Kidney (tissue), 13 donors: ENCODE measurements at regions not wholly inside any gene's neighbourhood (a gene's known extent, or its start where the extent isn't known, plus 50 kb on each side); places are given as distances from the start of the nearest gene placed in this dataset.

Experiments used
- DNase-seq, 5 donors: peaks; one replicate each; pipeline ENCODE4 v3.0.0-alpha.2; 2013 to 2020
- FAIRE-seq: peaks from 2 replicates; lab custom pipeline; 2012; peaks lifted over from hg19 to GRCh38; lab: Jason Lieb, UNC
- H3K27ac ChIP-seq, 2 donors: one replicate each; pipeline ENCODE4 v1.7.0; 2013; ENCODE audit warnings: low read depth in 2 of 2, low read length in 2 of 2, inconsistent platforms in 1 of 2
- H3K27me3 ChIP-seq: one replicate; pipeline ENCODE4 v1.7.1; 2013; ENCODE audit warnings: low read length, inconsistent platforms; ENCODE audit not compliant: control insufficient read depth, insufficient read depth
- H3K36me3 ChIP-seq, 3 donors: one replicate each; pipeline versions ENCODE4 v1.7.0 to v1.7.1; 2013; ENCODE audit warnings: low read length in 3 of 3, control low read depth in 1 of 3, inconsistent platforms in 1 of 3; ENCODE audit not compliant: insufficient read depth in 3 of 3, control insufficient read depth in 2 of 3
- H3K4me1 ChIP-seq, 3 donors: one replicate each; pipeline versions ENCODE4 v1.7.0 to v1.7.1; 2013; ENCODE audit warnings: low read length in 3 of 3, inconsistent platforms in 1 of 3, low read depth in 1 of 3; ENCODE audit not compliant: control insufficient read depth in 2 of 3, insufficient read depth in 2 of 3
- H3K4me3 ChIP-seq, 3 donors: one replicate each; pipeline versions ENCODE4 v1.7.0 to v1.8.1; 2013; ENCODE audit warnings: low read length in 3 of 3, control low read depth in 1 of 3, inconsistent platforms in 1 of 3
- H3K9ac ChIP-seq, 3 donors: one replicate each; pipeline versions ENCODE4 v1.7.0 to v1.7.1; 2013; ENCODE audit warnings: low read length in 3 of 3, control low read depth in 1 of 3, inconsistent platforms in 1 of 3
- H3K9me3 ChIP-seq, 3 donors: one replicate each; pipeline versions ENCODE4 v1.7.0 to v1.7.1; 2013; ENCODE audit warnings: low read length in 3 of 3, control low read depth in 1 of 3, inconsistent platforms in 1 of 3; ENCODE audit not compliant: control insufficient read depth in 2 of 3, insufficient read depth in 1 of 3
- intact Hi-C: fragments of 100-400 bp; cut with DNase I; formaldehyde crosslinking; loops from one replicate; pipeline ENCODE4 v1.11.1; 2022
- TF ChIP-seq, protein P1 (sequence below): IDR thresholded peaks from 3 replicates; pipeline ENCODE4 v1.5.1; 2012; ENCODE audit warnings: mild to moderate bottlenecking, moderate library complexity, borderline replicate concordance; ENCODE audit not compliant: insufficient read depth; ENCODE audit errors: extremely low read depth
- donor health status: control.
- donor health status: control.
- donor health status: control.
- donor health status: control.
- donor health status: control.
- donor health status: DM: yes; HTN: yes; CAD: no.
- donor health status: Normal renal cell carcinoma (clear cell type).

DNA sequence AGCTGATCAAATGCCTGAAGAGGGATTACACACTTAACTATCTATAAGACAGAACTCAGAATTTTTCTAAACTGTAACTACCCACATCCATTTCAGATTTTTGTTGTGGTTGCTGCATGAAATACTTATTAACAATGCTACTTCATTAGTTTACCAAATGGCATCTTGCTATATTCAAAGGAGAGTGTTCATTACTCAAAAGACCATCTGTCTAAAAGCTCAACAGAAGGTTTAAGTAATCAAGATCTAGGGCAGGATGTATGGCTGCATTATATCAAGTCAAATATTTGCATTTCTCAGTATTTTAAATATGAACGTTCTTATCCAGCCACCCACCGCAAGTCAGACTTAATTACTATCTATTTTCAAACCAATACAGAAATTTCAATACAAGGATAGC lies 79.9 kb downstream of the SIPA1L2 start:
- H3K36me3 ChIP-seq: no peaks in the 10 kb centered on the region
- H3K9ac ChIP-seq: no peak overlapping the region
- FAIRE-seq (no peak), DNase-seq (no peak)
- intact Hi-C loops: no loop called here
- H3K27ac ChIP-seq: no peak overlapping the region
- H3K4me1 ChIP-seq: peaks cover under 1 to 7% (median 4%) of the 10 kb centered on the region in 3 donors
- TF ChIP-seq, protein P1, sequence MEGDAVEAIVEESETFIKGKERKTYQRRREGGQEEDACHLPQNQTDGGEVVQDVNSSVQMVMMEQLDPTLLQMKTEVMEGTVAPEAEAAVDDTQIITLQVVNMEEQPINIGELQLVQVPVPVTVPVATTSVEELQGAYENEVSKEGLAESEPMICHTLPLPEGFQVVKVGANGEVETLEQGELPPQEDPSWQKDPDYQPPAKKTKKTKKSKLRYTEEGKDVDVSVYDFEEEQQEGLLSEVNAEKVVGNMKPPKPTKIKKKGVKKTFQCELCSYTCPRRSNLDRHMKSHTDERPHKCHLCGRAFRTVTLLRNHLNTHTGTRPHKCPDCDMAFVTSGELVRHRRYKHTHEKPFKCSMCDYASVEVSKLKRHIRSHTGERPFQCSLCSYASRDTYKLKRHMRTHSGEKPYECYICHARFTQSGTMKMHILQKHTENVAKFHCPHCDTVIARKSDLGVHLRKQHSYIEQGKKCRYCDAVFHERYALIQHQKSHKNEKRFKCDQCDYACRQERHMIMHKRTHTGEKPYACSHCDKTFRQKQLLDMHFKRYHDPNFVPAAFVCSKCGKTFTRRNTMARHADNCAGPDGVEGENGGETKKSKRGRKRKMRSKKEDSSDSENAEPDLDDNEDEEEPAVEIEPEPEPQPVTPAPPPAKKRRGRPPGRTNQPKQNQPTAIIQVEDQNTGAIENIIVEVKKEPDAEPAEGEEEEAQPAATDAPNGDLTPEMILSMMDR: no peak
- no peaks in the 10 kb centered on the region for H3K9me3 ChIP-seq
- H3K27me3 ChIP-seq: no peaks in the 10 kb centered on the region
- H3K4me3 ChIP-seq: no peak overlapping the region

DNA sequence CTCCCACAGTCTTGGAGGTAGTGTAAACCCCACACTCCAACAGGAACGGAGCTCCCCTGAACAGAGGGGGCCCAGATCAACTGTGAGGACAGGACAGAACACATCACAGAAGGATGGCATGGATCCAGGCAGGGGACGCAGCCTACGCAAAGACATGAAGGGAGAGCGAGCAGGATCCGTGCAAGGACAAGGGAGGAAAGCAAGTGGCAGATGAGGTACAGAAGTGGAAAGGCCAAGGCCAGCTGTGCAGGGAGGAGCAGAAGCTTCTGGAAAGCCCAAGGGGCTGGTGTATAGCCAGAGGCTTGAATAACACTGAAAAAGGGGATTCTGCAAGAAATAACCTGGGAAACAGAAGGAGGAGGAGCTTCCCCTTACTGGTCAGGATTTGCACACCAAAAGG lies 81.2 kb downstream of the SIPA1L2 start:
- intact Hi-C loops: no loop called here
- Histone ChIP-seq H3K27ac (no peak overlapping the region), H3K36me3 (no peaks in the 10 kb centered on the region), H3K27me3 (no peaks in the 10 kb centered on the region), H3K9ac (no peak overlapping the region), H3K4me3 (no peak overlapping the region), H3K4me1 (peaks cover 0 to 5% (median 4%) of the 10 kb centered on the region in 3 donors), H3K9me3 (no peaks in the 10 kb centered on the region)
- DNase-seq: no peak
- no peak for FAIRE-seq
- TF ChIP-seq, protein P1: no peak

DNA sequence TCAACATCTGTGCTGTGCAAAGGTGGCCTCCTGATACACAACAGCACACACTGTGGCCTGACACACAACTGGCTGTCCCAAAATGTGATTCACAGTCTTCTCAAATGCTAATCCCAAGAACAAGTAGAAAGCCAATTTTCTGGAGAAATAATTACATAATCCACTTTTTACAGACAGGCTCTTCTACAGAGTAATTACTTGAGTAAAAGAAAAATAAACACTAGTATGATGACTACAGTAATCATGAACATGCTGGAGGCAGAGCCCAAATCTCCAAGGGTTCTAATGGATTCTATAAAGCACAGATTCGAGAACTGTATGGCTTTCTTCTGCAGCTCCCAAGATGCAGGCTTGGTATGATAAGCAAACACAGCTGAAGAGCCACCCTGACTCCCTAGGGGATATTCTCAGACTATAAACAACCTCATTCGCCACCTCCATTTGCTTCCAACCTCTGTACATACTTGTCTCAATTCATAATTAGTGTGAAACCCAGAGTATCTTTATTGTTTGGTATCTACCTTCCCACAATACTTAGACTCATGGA lies 81.9 kb downstream of the SIPA1L2 start:
- intact Hi-C loops: no loop called here
- H3K9ac ChIP-seq: no peak overlapping the region

More for the DNA sequence above, 81.9 kb downstream of the SIPA1L2 start:
- H3K4me3 ChIP-seq: no peak overlapping the region
- no peaks in the 10 kb centered on the region for H3K9me3 ChIP-seq
- TF ChIP-seq, protein P1: no peak
- H3K4me1 ChIP-seq: peaks cover 0 to 5% (median 1%) of the 10 kb centered on the region in 3 donors
- FAIRE-seq (no peak), DNase-seq (no peak)
- no peaks in the 10 kb centered on the region for H3K27me3 ChIP-seq
- no peaks in the 10 kb centered on the region for H3K36me3 ChIP-seq
- no peak overlapping the region for H3K27ac ChIP-seq
